Activated naive CD8-positive, alpha-beta T cell (primary cell): ENCODE measurements at regions not wholly inside any gene's neighbourhood (a gene's known extent, or its start where the extent isn't known, plus 50 kb on each side); places are given as distances from the start of the nearest gene placed in this dataset.
"Not testable (repeated sequence)": the region's sequence is repeated elsewhere in the genome, so short reads cannot be mapped to it uniquely, and the experiment has no call there.

Source experiments
- H3K27ac Mint-ChIP-seq: one replicate; pipeline ENCODE4 v1.8.0; 2021; ENCODE audit warnings: mixed read lengths
- H3K27me3 Mint-ChIP-seq: one replicate; pipeline ENCODE4 v1.8.0; 2021; ENCODE audit warnings: mixed read lengths
- H3K36me3 Mint-ChIP-seq: one replicate; pipeline ENCODE4 v1.8.0; 2021; ENCODE audit warnings: mixed read lengths
- H3K4me1 Mint-ChIP-seq: one replicate; pipeline ENCODE4 v1.8.0; 2021; ENCODE audit warnings: low read depth, mixed read lengths
- H3K4me3 Mint-ChIP-seq: one replicate; pipeline ENCODE4 v1.8.0; 2021; ENCODE audit warnings: mild to moderate bottlenecking, mixed read lengths
- H3K9me3 Mint-ChIP-seq: one replicate; pipeline ENCODE4 v1.8.0; 2021; ENCODE audit warnings: low read depth, mixed read lengths

DNA sequence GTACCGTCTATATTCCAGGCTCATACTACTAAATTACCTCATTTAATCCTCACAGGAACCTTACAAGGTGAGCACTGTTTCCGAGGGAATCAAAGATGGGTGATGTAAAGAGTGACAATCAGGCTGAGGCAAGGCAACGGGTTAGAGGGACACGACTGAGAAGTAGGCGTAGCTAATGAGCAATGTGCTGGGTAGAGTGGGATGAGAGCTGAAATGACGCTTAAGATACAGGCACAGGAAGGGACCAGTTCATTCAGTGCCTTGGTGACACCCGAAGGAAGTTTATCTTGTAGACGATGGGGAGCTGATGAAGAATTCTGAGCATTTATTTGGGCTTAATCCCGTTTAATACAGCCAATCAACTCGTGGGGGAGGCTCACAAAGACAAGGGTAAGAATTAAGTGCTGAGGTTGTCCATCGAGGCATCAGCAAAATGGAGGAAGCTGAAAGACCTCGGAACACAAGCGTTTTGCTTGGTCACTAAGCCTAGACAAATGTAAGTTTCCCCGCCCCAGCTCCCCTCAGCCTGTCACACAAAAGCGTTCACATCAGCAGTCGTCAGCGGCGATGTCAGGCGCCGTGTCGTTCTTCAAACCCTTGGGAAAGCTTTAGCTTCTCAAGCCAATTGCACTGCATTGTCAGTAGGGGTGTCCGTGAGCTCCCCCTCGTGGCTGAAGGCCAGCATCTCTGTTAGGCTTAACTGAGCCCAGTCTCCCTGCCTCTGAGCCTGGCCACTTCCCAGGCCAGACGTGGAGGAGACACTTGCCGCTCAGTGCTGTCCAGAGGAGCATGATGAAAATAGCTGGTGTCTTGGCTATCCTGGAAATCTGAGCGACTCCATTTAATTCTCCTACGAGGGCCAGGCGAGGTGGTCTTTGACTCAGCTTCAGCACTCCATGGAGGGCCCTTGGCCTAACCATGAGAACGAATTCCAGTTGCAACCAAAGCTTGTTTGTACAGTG lies 288.5 kb upstream of the G2E3 start:
- peak overlapping the region; percentile 59 for H3K4me3 Mint-ChIP-seq
- H3K36me3 Mint-ChIP-seq = no peaks in the 10 kb centered on the region

DNA sequence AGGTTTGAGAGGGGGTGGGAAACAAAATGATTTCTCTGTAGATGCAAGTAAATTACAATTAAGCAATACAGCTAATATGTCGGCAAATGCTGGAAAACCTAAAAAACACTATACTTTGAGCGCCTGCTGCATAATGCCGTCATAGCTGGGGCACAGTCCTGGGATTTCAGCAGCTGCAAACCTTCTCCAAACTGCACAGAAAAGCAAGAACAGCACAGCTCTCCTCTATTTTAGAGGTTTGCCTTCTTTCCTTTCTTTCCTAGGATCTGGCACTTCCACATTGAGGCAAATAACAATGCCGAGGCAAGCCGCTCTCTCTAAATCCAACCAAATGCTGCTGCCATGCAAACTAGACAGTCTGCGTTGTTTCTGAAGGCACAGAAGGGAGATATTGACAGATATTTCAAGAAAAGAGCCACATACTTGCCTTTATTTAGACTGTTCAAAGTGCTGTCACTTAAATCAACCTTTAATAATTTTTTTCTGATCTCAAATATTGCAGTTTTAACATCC lies 287.1 kb upstream of the G2E3 start:
- Mint-ChIP-seq H3K27ac (no peak overlapping the region), H3K4me1 (no peaks in the 10 kb centered on the region)

More for the DNA sequence above, 288.5 kb upstream of the G2E3 start:
- Mint-ChIP-seq H3K4me1 (no peaks in the 10 kb centered on the region), H3K9me3 (no peaks in the 10 kb centered on the region), H3K27ac (no peak overlapping the region), H3K27me3 (peaks cover 5% of the 10 kb centered on the region)

DNA sequence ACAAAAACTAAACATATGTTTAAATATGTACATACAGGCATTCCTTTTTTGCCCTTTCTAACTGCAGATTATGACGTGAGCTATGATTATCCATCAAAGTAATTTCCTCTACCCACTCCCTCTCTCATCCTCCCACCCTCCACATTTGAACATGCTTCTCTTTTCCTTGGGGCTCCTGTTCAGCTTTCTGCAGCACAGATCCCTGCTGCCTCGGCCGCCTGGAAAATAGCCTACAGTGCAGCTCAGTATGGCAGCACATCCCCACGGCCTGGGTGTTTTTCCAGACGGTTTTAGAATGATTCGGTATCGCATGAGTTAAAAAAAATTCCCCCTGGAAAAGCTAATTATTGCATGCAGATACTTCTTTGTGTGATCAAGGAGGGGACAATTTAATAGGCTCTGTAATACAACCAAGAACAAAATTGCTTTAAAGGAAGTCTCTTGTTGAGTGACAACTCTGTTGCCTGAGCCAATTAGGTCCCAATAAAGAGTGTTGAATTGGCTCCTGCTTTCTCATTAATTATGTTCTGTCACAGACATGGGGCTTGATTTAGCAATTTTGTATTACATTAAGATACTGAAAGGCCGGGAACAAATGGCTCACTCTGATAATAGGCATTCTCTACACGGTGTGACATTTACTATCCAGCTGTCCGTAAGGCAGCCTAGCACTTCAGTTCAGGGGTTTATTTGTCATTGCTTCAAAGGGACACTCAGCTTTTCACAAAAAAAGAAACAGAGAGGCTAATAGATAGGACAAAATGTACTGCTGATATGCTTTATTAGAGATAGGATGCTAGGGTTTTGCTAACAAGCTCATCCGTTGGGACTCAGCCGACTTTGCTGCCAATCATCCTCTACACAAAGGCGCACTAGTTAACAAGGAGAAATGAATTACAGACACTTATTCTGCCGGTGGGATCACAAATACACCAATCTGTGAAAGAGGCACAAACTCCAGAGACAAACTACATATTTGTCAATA lies 285.8 kb upstream of the G2E3 start:
- Mint-ChIP-seq H3K9me3 (peaks cover 6% of the 10 kb centered on the region), H3K36me3 (no peaks in the 10 kb centered on the region), H3K4me3 (no peak overlapping the region), H3K27me3 (peaks cover 5% of the 10 kb centered on the region), H3K4me1 (no peaks in the 10 kb centered on the region), H3K27ac (no peak overlapping the region)

More for the DNA sequence above, 287.1 kb upstream of the G2E3 start:
- peaks cover 6% of the 10 kb centered on the region for H3K9me3 Mint-ChIP-seq
- no peak overlapping the region for H3K4me3 Mint-ChIP-seq
- no peaks in the 10 kb centered on the region for H3K36me3 Mint-ChIP-seq
- H3K27me3 Mint-ChIP-seq = peaks cover 5% of the 10 kb centered on the region

DNA sequence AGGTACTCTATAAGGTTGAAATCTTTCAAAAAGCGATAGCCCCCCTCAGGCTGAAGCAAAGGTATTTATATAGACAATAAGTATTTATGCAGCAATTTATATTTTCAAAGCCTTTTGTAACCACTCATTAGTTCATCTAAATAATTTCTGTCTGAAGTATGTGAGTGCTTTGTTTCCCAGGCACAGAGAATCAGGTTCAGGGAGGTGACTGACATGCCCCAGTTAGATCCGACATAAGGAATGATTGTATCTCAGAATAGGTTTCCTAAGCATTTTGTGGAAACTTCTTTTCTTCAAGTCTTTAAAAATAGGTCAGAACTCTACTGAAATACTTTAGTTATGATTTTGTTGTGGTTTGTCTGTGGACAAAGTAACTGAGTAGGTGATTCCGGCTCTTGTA lies 283.4 kb upstream of the G2E3 start:
- Mint-ChIP-seq H3K4me3 (no peak overlapping the region), H3K27me3 (peaks cover 3% of the 10 kb centered on the region), H3K36me3 (no peaks in the 10 kb centered on the region), H3K4me1 (no peaks in the 10 kb centered on the region), H3K27ac (no peak overlapping the region), H3K9me3 (peaks cover 6% of the 10 kb centered on the region)

DNA sequence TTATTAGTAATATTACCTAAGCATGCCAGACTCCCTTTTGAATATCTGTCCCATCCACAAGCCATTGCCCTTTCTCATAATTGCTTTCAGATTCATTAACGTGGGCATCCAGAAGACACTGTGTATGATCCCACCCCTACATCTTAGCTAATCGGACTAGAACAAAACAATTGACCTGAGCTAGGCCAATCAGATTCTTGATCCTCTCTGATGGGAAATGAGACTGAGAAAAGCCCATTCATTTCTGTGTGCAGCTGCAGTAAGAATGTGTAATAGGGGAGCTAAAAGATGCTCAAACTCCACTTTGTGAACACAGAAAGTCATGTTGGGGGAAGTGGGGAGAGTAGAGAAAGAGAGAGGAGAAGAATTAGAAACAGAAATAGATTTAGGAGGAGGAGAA lies 281.7 kb upstream of the G2E3 start:
- Mint-ChIP-seq H3K9me3 (peaks cover 6% of the 10 kb centered on the region), H3K4me3 (no peak overlapping the region), H3K27ac (no peak overlapping the region), H3K4me1 (no peaks in the 10 kb centered on the region), H3K27me3 (peaks cover 3% of the 10 kb centered on the region), H3K36me3 (no peaks in the 10 kb centered on the region)

DNA sequence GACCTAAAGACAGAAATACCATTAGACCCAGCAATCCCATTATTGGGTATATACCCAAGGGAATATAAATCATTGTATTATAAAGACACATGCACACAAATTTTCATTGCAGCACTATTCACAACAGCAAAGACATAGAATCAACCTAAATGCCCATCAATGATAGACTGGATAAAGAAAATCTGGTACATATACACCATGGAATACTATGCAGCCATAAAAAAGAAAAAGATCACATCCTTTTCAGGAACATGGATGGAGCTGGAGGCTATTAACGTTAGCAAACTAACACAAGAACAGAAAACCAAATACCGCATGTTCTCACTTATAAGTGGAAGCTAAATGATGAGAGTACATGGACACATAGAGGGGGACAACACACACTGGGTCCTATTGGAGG lies 280.1 kb upstream of the G2E3 start:
- H3K36me3 Mint-ChIP-seq, H3K4me3 Mint-ChIP-seq, H3K27ac Mint-ChIP-seq, H3K27me3 Mint-ChIP-seq, H3K4me1 Mint-ChIP-seq, H3K9me3 Mint-ChIP-seq: not testable (repeated sequence)

DNA sequence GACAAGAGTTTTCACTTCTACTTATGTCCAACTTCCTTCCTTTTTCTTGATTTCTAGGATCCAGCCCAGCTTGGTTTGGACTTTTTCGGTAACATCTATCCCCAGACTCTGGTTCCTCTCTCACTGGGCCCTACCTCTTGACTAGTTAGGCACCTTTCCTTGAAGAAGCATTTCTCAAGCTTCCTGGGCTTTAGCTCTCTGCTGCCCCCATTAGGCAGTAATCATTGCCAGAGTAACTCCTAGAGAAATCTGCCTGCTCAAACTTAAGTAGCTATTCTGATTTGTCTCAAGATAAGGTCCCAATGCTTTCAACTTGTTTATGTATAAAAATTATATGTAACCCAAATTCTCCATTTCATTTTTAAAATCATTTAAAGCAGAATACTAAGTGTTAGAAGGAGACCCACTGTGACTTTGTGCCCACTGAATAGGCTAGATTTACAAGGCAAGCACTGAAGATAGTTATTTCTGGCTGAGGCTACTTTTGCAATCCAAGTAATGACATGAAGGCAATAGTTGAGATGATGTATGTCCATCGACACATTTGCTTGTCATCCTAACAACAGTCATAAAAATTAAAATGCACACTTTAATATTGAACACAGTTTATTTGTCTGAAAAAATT lies 275.0 kb upstream of the G2E3 start:
- H3K27ac Mint-ChIP-seq = no peak overlapping the region
- no peak overlapping the region for H3K4me3 Mint-ChIP-seq
- no peaks in the 10 kb centered on the region for H3K4me1 Mint-ChIP-seq
- H3K36me3 Mint-ChIP-seq = no peaks in the 10 kb centered on the region
- H3K9me3 Mint-ChIP-seq = no peaks in the 10 kb centered on the region
- peaks cover 3% of the 10 kb centered on the region for H3K27me3 Mint-ChIP-seq

DNA sequence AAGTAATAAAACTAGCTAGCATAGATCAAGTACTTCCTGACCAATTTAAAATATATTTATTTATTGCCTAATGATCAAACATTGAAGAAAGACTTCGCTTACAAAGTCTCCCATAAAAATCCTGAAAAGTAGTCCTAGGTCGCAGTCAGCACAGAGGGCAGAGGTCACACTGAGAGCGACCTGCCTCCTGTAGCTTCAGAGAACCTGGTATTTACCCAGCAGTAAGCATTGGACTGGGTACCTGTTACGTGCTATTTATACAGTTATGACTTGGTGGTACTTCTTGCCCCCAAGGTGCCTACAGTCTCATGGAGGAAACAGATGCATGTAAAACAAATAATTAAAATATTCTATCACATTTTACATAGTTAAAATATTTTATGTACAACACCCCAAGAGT lies 274.1 kb upstream of the G2E3 start:
- Mint-ChIP-seq H3K4me3 (no peak overlapping the region), H3K27me3 (peaks cover 3% of the 10 kb centered on the region)

DNA sequence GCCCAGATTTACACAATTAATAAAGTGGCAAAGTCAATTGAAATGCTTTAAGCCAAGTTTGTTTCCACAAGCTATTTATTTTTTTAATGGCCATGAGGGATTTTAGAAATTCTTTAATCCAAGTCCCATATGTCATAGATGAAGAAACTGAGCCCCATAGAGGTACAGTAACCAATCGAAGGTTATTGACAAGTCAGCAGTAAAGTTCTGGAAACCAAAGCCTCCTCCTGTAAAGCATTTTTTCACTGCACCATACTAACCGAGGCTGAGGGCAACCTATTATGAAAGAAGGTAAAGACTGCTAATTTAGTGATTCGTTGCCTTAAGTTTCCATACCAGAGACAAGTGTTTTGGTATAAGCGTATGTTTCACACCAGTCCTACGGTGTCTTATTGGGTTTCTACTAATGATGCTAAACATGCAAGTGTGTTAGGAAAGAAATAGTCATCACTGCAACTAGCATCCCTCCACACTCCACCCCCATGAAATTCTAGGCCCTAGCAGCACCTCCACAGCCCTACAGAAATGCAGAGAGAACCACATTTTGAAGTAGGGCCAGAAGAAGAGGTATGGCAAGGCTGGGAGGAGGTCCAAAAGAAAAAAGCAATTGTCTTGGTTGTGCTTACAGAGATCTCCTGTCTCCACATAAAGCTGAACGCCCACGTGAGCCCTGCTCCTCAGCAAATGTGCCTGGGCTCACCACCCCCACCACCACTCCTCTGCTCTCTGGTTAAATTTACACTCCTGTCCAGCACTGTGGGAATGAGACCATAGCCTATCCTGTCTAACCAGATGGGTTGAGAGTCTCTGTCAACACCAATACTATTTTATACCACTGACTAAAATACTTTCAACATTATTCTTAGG lies 271.1 kb upstream of the G2E3 start:
- Mint-ChIP-seq H3K36me3 (no peaks in the 10 kb centered on the region), H3K27ac (no peak overlapping the region), H3K27me3 (peaks cover 6% of the 10 kb centered on the region), H3K9me3 (no peaks in the 10 kb centered on the region), H3K4me1 (no peaks in the 10 kb centered on the region), H3K4me3 (no peak overlapping the region)

More for the DNA sequence above, 274.1 kb upstream of the G2E3 start:
- Mint-ChIP-seq H3K27ac (no peak overlapping the region), H3K36me3 (no peaks in the 10 kb centered on the region), H3K9me3 (no peaks in the 10 kb centered on the region), H3K4me1 (no peaks in the 10 kb centered on the region)

DNA sequence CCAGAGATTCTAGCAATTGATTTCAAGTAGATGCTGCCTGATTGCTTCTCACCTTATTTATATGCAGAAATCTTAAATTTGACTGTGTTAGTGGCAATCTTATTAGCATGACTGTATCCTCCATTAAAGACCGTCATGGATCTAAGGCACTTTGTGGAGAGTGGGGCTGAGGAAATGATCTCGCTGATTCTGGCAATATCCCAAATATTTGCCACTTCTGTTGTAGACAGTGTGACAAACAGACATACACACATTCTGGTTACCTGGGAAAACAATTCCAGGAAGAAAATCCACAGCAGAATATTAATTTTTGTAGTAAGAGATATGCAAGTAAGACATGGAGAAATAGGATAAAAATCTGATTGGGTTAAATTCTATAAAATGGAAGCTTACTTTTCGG lies 269.0 kb upstream of the G2E3 start:
- no peak overlapping the region for H3K4me3 Mint-ChIP-seq
- no peaks in the 10 kb centered on the region for H3K9me3 Mint-ChIP-seq
- H3K27me3 Mint-ChIP-seq = peaks cover 5% of the 10 kb centered on the region
- no peak overlapping the region for H3K27ac Mint-ChIP-seq
- H3K36me3 Mint-ChIP-seq = no peaks in the 10 kb centered on the region
- H3K4me1 Mint-ChIP-seq = no peaks in the 10 kb centered on the region

DNA sequence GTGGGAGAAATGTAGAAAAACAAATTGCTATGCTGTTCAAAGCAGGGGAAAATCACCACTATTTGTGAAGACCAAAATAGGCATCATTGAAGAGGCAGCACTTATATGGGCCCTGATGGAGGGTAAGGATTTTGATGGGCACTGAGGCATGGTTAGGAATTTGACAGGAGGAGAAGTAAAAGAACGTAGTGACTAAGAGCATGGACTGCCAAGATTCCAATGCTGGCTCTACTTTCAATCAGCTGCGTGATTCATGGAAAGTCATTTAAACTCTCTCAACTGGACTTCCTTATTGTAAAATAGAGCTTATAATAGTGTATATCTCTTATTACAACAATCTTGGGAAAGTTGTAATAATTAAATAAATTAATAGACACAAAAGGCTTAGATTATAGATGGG lies 267.7 kb upstream of the G2E3 start:
- Mint-ChIP-seq H3K27me3 (peaks cover 5% of the 10 kb centered on the region), H3K36me3 (no peaks in the 10 kb centered on the region), H3K27ac (no peak overlapping the region), H3K4me1 (no peaks in the 10 kb centered on the region), H3K9me3 (no peaks in the 10 kb centered on the region), H3K4me3 (no peak overlapping the region)

DNA sequence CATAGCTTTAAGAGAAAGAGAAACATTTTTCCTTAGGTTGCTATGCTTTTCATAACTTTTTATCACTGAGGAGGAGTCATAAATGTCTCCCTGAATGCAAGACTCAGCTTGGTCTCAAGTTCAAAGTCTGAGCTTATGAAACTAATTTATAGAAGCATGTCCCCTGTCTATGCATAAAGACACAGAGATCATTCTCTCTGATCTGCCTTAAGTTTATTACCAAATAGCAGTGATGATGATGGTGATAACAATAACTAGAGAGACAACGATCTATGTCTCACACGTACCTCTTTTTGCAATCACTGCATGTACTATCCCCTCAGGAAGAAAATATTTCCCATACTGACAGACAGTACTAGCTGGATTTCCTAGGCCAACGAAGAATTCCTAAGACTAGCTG lies 266.4 kb upstream of the G2E3 start:
- H3K27me3 Mint-ChIP-seq = peaks cover 8% of the 10 kb centered on the region

DNA sequence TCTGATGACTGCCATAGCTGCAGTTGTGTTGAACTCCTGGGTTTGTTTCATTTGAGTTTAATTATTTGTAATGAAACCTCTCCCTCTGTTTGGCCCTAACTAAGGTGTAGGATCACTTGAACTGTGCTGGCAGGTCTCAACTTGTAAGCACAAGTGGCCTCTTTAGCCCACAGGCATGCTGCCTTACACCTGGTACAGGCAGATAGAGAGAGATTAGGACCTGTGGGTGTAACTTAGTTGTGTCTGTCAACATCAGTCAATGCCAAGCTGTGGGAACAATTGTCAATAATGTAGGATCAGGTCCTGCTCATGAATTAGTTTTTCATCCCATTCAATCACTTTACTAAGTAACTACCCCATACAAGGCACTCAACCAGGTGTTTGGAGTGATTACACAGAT lies 263.0 kb upstream of the G2E3 start:
- H3K4me1 Mint-ChIP-seq = no peaks in the 10 kb centered on the region
- H3K4me3 Mint-ChIP-seq = no peak overlapping the region
- peaks cover 9% of the 10 kb centered on the region for H3K27me3 Mint-ChIP-seq
- H3K36me3 Mint-ChIP-seq = no peaks in the 10 kb centered on the region
- H3K9me3 Mint-ChIP-seq = no peaks in the 10 kb centered on the region
- H3K27ac Mint-ChIP-seq = no peak overlapping the region

More for the DNA sequence above, 266.4 kb upstream of the G2E3 start:
- Mint-ChIP-seq H3K36me3 (no peaks in the 10 kb centered on the region), H3K4me1 (no peaks in the 10 kb centered on the region), H3K4me3 (no peak overlapping the region), H3K27ac (no peak overlapping the region), H3K9me3 (no peaks in the 10 kb centered on the region)

DNA sequence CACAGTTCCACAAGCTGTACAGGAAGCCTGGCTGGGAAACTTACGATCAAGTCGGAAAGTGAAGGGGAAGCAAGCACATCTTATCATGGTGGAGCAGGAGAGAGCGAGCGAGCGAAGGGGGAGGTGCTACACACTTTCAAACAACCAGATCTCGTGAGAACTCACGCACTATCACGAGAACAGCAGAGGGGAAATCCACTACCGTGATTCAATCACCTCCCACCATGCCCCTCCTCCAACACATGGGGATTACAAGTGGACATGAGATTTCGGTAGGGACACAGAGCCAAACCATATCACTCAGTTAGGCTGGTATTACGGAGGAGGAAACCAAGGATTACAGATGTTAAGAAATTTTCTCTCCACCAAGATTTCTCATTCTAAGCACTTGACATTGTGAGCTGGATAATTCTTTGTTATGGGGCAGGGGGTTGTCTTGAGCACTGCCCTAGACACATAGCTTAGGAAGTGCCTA lies 262.0 kb upstream of the G2E3 start:
- Mint-ChIP-seq H3K4me3 (no peak overlapping the region), H3K9me3 (no peaks in the 10 kb centered on the region), H3K27ac (no peak overlapping the region), H3K27me3 (peaks cover 9% of the 10 kb centered on the region), H3K36me3 (no peaks in the 10 kb centered on the region), H3K4me1 (no peaks in the 10 kb centered on the region)
